ENCODE measurements at regions not wholly inside any gene's neighbourhood (a gene's known extent, or its start where the extent isn't known, plus 50 kb on each side); places are given as distances from the start of the nearest gene placed in this dataset.

DNA sequence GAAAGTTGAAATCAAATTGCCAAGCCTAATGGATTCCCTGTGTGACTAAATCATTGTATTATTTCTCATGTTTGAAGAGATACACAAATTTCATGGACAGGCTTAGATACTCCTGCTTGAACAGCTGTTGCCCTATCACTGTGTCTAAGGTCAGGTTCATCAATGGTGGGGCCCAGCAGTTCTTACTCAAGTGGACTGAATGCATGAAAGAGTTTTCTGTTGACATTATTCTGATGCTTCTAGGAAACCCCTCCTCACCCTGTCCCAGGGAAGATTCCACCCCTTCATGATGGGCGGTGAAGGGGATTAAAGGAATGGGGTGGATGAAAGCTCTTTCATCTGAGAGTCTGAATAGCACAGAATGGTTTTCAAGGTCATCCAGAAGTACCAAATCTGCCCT lies 148.8 kb downstream of the INO80D start:
- H3K27ac ChIP-seq: no peak overlapping the region
- TF ChIP-seq ZFX (IDR thresholded peaks at IDR 0.05; ENCODE audit: borderline replicate concordance): no peak
- TF ChIP-seq, protein P1, sequence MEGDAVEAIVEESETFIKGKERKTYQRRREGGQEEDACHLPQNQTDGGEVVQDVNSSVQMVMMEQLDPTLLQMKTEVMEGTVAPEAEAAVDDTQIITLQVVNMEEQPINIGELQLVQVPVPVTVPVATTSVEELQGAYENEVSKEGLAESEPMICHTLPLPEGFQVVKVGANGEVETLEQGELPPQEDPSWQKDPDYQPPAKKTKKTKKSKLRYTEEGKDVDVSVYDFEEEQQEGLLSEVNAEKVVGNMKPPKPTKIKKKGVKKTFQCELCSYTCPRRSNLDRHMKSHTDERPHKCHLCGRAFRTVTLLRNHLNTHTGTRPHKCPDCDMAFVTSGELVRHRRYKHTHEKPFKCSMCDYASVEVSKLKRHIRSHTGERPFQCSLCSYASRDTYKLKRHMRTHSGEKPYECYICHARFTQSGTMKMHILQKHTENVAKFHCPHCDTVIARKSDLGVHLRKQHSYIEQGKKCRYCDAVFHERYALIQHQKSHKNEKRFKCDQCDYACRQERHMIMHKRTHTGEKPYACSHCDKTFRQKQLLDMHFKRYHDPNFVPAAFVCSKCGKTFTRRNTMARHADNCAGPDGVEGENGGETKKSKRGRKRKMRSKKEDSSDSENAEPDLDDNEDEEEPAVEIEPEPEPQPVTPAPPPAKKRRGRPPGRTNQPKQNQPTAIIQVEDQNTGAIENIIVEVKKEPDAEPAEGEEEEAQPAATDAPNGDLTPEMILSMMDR (IDR thresholded peaks at IDR 0.05): no peak

DNA sequence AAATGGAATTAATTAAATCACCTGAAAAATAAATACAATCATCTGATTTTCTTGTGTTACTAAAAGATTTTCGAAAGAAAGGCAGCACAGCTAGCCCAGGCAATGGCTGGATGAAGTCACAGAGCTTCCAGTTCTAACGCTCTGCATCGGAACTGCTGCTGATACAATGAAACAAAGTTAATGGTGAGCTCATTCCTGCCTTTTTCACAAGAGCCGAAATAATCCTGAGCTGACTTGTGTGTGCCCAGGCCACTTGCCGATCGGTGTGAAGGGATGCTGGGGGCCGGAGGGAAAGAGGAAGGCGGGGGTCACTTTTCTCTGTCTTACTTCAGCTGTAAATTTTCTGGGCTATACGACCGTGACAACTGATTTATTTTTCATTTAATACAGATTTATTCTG lies 149.5 kb downstream of the INO80D start:
- no peak for TF ChIP-seq ZFX (IDR thresholded peaks at IDR 0.05; ENCODE audit: borderline replicate concordance)
- TF ChIP-seq, protein P1 (IDR thresholded peaks at IDR 0.05): no peak
- H3K27ac ChIP-seq: no peak overlapping the region

DNA sequence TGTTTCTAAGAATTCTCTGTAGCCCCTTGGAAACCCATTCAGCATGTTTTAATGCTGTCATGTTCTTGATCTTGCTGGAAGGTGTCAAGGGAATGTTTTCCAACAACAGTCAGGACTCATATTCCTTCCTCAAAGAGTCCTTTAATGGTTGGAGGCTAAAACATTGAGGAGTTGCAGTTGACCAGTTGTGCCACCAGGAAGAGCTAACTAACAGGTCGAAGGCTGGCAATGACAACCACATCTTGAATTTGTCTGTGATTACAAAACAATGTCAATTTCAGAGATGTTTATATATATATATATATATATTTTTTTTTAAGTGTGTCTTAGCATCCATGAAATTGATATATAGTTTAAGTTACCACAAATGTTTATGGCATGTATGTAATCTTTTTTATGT lies 151.5 kb downstream of the INO80D start:
- no peak overlapping the region for H3K27ac ChIP-seq
- TF ChIP-seq, protein P1 (IDR thresholded peaks at IDR 0.05): no peak
- no peak for TF ChIP-seq ZFX (IDR thresholded peaks at IDR 0.05; ENCODE audit: borderline replicate concordance)

DNA sequence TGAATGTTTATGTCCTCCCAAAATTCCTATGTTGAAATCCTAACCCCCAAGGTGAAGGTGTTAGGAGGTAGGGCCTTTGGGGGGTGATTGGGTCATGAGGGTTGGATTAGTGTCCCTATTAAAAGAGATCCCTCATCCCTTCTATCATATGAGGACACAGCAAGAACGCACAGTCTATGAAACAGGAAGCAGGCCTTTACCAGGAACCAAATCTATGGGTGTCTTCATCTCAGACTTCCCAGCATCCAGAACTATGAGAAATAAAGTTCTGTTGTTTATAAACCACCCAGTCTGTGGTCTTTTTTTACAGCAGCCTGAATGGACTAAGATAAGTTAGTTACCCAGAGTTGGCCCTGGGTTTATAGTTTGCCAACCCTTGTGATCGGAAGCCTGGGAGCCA lies 153.1 kb downstream of the INO80D start:
- TF ChIP-seq, protein P1 (IDR thresholded peaks at IDR 0.05): no peak
- TF ChIP-seq ZFX (IDR thresholded peaks at IDR 0.05; ENCODE audit: borderline replicate concordance): no peak
- no peak overlapping the region for H3K27ac ChIP-seq

DNA sequence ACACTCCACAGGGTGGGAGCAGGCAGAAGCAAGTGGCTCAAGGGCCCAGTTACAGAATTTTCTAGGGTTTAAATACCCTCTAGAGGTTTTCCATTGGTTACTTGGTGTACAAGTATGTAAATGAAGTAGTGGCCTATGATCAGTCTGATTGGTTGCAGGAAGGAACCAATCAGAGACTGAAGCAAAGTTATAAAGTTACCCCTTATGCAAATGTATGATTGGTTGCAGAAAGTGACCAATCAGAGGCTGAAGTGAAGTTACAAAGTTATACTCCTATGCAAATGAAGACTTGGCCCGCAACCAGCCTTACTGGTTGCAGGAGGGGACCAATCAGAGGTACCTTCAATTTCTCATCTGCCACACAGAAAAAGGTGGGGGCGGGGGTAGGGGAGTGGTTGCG lies 154.6 kb downstream of the INO80D start:
- no peak overlapping the region for H3K27ac ChIP-seq
- no peak for TF ChIP-seq ZFX (IDR thresholded peaks at IDR 0.05; ENCODE audit: borderline replicate concordance)
- TF ChIP-seq, protein P1 (IDR thresholded peaks at IDR 0.05): no peak

DNA sequence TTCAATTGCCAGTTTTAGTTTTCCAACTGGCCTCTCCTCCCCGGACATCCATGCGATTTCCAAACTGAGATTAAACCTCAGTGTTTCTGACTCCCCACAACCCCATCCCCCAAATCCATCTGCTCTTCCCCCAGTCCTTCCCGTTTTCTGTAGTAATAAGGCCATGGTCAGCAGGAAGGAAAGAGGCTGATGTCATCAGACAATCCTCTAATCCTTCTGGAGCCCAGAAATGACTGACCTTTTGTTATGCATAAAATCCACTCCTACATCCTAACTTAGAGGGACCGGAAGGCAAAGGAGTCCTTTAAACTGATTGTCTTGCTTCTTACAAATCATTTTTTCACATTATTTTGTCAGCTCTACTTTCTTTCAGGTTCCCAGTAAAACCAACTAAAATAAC lies 155.8 kb downstream of the INO80D start:
- H3K27ac ChIP-seq: no peak overlapping the region
- TF ChIP-seq, protein P1 (IDR thresholded peaks at IDR 0.05): no peak
- no peak for TF ChIP-seq ZFX (IDR thresholded peaks at IDR 0.05; ENCODE audit: borderline replicate concordance)

DNA sequence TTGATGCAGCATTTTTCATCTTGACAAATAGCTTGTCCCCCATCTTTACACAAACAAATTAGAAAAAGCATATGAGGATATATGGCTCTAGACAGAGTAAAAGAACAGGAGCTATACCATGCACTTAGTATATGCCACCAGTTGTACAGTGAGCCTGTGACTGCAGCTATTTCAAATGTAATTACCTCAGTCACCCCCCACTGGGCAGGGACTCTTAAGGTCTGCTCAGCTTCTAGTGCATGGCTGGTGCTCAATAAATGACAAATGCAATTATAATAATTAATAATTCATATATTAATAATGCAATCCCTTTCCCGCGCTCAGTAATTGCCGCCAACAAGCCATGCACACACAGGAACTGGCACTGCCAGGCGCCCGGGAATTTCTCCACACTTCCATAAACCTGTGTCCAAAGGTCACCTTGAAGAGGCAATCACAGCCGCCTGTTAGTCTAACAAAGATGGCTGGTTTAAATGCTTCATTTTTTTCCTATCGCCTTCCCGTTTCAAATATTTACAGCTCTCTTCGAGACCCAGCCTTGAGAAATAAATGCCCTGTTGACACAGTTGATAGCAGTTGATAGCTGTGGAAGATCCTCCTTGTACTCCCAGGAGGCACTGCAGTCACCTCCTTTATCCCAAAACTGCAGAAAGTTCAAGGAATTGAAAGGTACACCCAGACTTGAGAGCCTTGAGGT lies 156.6 kb downstream of the INO80D start:
- H3K27ac ChIP-seq: no peak overlapping the region
- TF ChIP-seq, protein P1 (IDR thresholded peaks at IDR 0.05): no peak
- TF ChIP-seq ZFX (IDR thresholded peaks at IDR 0.05; ENCODE audit: borderline replicate concordance): no peak

Data from 22Rv1 (cell line).